ENCODE measurements at regions not wholly inside any gene's neighbourhood (a gene's known extent, or its start where the extent isn't known, plus 50 kb on each side); places are given as distances from the start of the nearest gene placed in this dataset.

- intact Hi-C loops (cut with micrococcal nuclease), result no loop called here
Observed at GRCh38 chr20:40738976-40739375, 49.9 kb upstream of the MAFB start.

- intact Hi-C loops (cut with micrococcal nuclease), result no loop called here
Observed at GRCh38 chr20:40739841-40740240, 50.8 kb upstream of the MAFB start.

- intact Hi-C loops (cut with micrococcal nuclease), result loop anchor here (1.0 kb wide), 2 partner anchors 205 to 222 kb away; no protein-coding TSS in a partner anchor
Observed at GRCh38 chr20:40741507-40742106, 52.6 kb upstream of the MAFB start.

GRCh38 chr20:40743141-40743775, 54.2 kb upstream of the MAFB start:
- intact Hi-C loops (cut with micrococcal nuclease), result no loop called here

GRCh38 chr20:40744072-40744817, 55.2 kb upstream of the MAFB start:
- intact Hi-C loops (cut with micrococcal nuclease), result no loop called here

- intact Hi-C loops (cut with micrococcal nuclease), result no loop called here
Observed at GRCh38 chr20:40744818-40745175, 55.8 kb upstream of the MAFB start.

GRCh38 chr20:40746251-40746650, 57.2 kb upstream of the MAFB start:
- intact Hi-C loops (cut with micrococcal nuclease), result no loop called here

- intact Hi-C loops (cut with micrococcal nuclease), result no loop called here
Observed at GRCh38 chr20:40748182-40748581, 59.1 kb upstream of the MAFB start.

- intact Hi-C loops (cut with micrococcal nuclease), result no loop called here
Observed at GRCh38 chr20:40749985-40750506, 61.0 kb upstream of the MAFB start.

- intact Hi-C loops (cut with micrococcal nuclease), result no loop called here
Observed at GRCh38 chr20:40750541-40751035, 61.6 kb upstream of the MAFB start.

- intact Hi-C loops (cut with micrococcal nuclease), result no loop called here
Observed at GRCh38 chr20:40753472-40753871, 64.4 kb upstream of the MAFB start.

GRCh38 chr20:40754339-40754943, 65.4 kb upstream of the MAFB start:
- intact Hi-C loops (cut with micrococcal nuclease), result no loop called here

GRCh38 chr20:40757087-40757486, 68.1 kb upstream of the MAFB start:
- intact Hi-C loops (cut with micrococcal nuclease), result no loop called here

GRCh38 chr20:40758790-40759189, 69.8 kb upstream of the MAFB start:
- intact Hi-C loops (cut with micrococcal nuclease), result no loop called here

GRCh38 chr20:40760399-40760798, 71.4 kb upstream of the MAFB start:
- intact Hi-C loops (cut with micrococcal nuclease), result no loop called here

- intact Hi-C loops (cut with micrococcal nuclease), result no loop called here
Observed at GRCh38 chr20:40763646-40764295, 74.7 kb upstream of the MAFB start.

GRCh38 chr20:40765814-40766480, 76.9 kb upstream of the MAFB start:
- intact Hi-C loops (cut with micrococcal nuclease), result no loop called here

- intact Hi-C loops (cut with micrococcal nuclease), result no loop called here
Observed at GRCh38 chr20:40766790-40767614, 78.0 kb upstream of the MAFB start.

GRCh38 chr20:40767615-40767924, 78.5 kb upstream of the MAFB start:
- intact Hi-C loops (cut with micrococcal nuclease), result no loop called here

GRCh38 chr20:40768105-40768504, 79.1 kb upstream of the MAFB start:
- intact Hi-C loops (cut with micrococcal nuclease), result no loop called here

All from T-helper 1 cell treated with Interleukin-12 subunit alpha and Interleukin-12 subunit beta and Interleukin-4 antibody, amounts not matched to agents 30 ng/mL and 1 ng/mL, for 36 hours (primary cell).